ENCODE measurements at regions not wholly inside any gene's neighbourhood (a gene's known extent, or its start where the extent isn't known, plus 50 kb on each side); places are given as distances from the start of the nearest gene placed in this dataset.

DNA sequence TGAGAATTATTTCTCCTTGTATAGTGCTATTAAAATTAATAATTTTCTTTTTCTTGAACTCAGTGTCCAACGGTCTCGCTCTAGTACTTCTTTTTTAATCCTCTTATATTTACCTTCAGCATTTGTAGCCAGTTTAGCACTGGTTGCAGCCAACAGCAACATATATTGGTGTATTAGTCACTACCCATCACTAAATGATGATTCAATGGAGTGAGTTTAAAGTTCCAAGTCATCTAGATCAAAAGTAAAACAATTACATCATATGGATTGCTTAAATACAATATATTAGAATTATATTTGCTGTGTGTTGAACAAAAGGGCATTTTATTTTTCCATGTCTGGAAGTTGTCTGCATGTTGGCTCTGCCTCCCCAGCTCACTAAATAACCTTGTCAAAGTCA, 591.8 kb downstream of the ADGRL2 start:
- Histone ChIP-seq H3K9me3 (ENCODE audit: low read depth) (no peaks in the 10 kb centered on the region), H3K79me2 (ENCODE audit: low read depth) (no peaks in the 10 kb centered on the region), H3K27me3 (no peaks in the 10 kb centered on the region), H4K20me1 (ENCODE audit: low read depth) (no peaks in the 10 kb centered on the region), H3K9ac (no peak overlapping the region), H3K4me1 (peaks cover 57% of the 10 kb centered on the region), H3F3A (ENCODE audit: low read depth) (peaks cover 14% of the 10 kb centered on the region), H3K4me2 (no peak overlapping the region), H2AFZ (replicated peaks) (no peak overlapping the region), H3K27ac (no peak overlapping the region), H3K4me3 (no peak overlapping the region), H3K36me3 (no peaks in the 10 kb centered on the region)
- H3K4me1 Mint-ChIP-seq, result peaks cover 14% of the 10 kb centered on the region
- DNase-seq (ENCODE audit: low spot score), result no peak
- TF ChIP-seq, protein P1, sequence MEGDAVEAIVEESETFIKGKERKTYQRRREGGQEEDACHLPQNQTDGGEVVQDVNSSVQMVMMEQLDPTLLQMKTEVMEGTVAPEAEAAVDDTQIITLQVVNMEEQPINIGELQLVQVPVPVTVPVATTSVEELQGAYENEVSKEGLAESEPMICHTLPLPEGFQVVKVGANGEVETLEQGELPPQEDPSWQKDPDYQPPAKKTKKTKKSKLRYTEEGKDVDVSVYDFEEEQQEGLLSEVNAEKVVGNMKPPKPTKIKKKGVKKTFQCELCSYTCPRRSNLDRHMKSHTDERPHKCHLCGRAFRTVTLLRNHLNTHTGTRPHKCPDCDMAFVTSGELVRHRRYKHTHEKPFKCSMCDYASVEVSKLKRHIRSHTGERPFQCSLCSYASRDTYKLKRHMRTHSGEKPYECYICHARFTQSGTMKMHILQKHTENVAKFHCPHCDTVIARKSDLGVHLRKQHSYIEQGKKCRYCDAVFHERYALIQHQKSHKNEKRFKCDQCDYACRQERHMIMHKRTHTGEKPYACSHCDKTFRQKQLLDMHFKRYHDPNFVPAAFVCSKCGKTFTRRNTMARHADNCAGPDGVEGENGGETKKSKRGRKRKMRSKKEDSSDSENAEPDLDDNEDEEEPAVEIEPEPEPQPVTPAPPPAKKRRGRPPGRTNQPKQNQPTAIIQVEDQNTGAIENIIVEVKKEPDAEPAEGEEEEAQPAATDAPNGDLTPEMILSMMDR (IDR thresholded peaks at IDR 0.05), result no peak
- TF ChIP-seq EZH2 (IDR thresholded peaks at IDR 0.05) (no peak), EZH2phosphoT487 (IDR thresholded peaks at IDR 0.05) (no peak)
- no peak overlapping the region for H3K27ac Mint-ChIP-seq
- peaks cover 2% of the 10 kb centered on the region for H3K27me3 Mint-ChIP-seq (ENCODE audit: insufficient read depth, low read depth)
- H3K9me3 Mint-ChIP-seq, result no peaks in the 10 kb centered on the region
- H3K4me3 Mint-ChIP-seq, result no peak overlapping the region
- H3K36me3 Mint-ChIP-seq, result no peaks in the 10 kb centered on the region

DNA sequence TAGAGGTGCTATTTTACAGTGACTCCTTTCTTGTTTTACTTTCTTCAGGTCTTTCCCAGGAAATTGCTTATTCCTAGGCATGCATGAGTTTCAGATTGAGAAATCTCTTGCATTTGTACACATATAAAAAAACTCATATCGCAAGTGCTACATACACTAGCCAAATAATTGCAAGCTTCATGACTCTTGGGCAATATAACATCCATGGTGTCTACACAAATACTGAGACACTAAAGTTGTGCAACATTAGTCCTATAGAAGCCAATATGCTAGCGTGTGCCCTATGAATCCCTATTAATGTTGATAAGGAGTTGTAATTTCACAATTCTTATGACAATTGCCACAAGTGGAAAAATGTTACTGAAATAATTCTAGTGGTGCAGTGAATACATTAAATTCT, 591.0 kb downstream of the ADGRL2 start:
- H3K9me3 Mint-ChIP-seq, result no peaks in the 10 kb centered on the region
- no peaks in the 10 kb centered on the region for H3K36me3 ChIP-seq
- TF ChIP-seq EZH2phosphoT487 (IDR thresholded peaks at IDR 0.05) (no peak), EZH2 (IDR thresholded peaks at IDR 0.05) (no peak)
- TF ChIP-seq, protein P1 (IDR thresholded peaks at IDR 0.05), result no peak

DNA sequence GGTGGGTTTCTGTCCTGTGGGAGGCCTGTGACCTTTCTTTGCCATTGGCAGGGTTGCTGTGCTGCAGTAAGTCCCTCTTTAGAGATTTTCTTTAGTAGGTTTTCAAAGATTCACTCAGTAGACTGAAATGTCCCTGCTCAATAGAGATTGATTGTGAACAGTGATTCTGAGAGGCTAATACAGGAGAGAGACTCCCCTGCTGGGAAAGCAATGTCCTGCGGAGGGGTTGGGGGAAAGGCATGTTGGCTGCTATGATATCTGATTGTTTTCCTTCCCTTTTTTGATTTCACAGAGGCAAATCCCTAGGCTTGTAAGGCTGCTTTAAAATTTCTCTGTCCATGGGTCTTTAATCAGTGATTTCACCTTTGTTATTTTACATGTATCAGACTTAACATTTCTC, 589.9 kb downstream of the ADGRL2 start:
- Mint-ChIP-seq H3K4me3 (no peak overlapping the region), H3K36me3 (no peaks in the 10 kb centered on the region), H3K9me3 (no peaks in the 10 kb centered on the region), H3K4me1 (peaks cover 16% of the 10 kb centered on the region), H3K27me3 (ENCODE audit: insufficient read depth, low read depth) (no peaks in the 10 kb centered on the region), H3K27ac (peak overlapping the region; percentile 10)
- H3K4me1 ChIP-seq, result peaks cover 62% of the 10 kb centered on the region
- H3K4me3 ChIP-seq, result no peak overlapping the region
- H2AFZ ChIP-seq (replicated peaks), result no peak overlapping the region
- H3K9me3 ChIP-seq (ENCODE audit: low read depth), result no peaks in the 10 kb centered on the region
- no peaks in the 10 kb centered on the region for H3K79me2 ChIP-seq (ENCODE audit: low read depth)
- TF ChIP-seq EZH2 (IDR thresholded peaks at IDR 0.05), result no peak
- TF ChIP-seq, protein P1 (IDR thresholded peaks at IDR 0.05), result no peak
- no peak for TF ChIP-seq EZH2phosphoT487 (IDR thresholded peaks at IDR 0.05)
- H3K4me2 ChIP-seq, result peak overlapping the region; percentile 44
- peaks cover 14% of the 10 kb centered on the region for H3F3A ChIP-seq (ENCODE audit: low read depth)
- H3K27me3 ChIP-seq, result no peaks in the 10 kb centered on the region
- H4K20me1 ChIP-seq (ENCODE audit: low read depth), result no peaks in the 10 kb centered on the region
- no peaks in the 10 kb centered on the region for H3K36me3 ChIP-seq
- H3K27ac ChIP-seq, result peak overlapping the region; percentile 51
- DNase-seq (ENCODE audit: low spot score), result peak; percentile 66
- H3K9ac ChIP-seq, result no peak overlapping the region

More for the DNA sequence above, 591.0 kb downstream of the ADGRL2 start:
- no peak overlapping the region for H3K4me2 ChIP-seq
- no peaks in the 10 kb centered on the region for H3K79me2 ChIP-seq (ENCODE audit: low read depth)
- DNase-seq (ENCODE audit: low spot score), result no peak
- H3K27ac ChIP-seq, result no peak overlapping the region
- peaks cover under 1% of the 10 kb centered on the region for H3K27me3 Mint-ChIP-seq (ENCODE audit: insufficient read depth, low read depth)
- peaks cover 16% of the 10 kb centered on the region for H3K4me1 Mint-ChIP-seq
- H3K9me3 ChIP-seq (ENCODE audit: low read depth), result no peaks in the 10 kb centered on the region
- H4K20me1 ChIP-seq (ENCODE audit: low read depth), result no peaks in the 10 kb centered on the region
- H3K4me1 ChIP-seq, result peaks cover 62% of the 10 kb centered on the region
- no peaks in the 10 kb centered on the region for H3K27me3 ChIP-seq
- no peak overlapping the region for H3K9ac ChIP-seq
- peaks cover 14% of the 10 kb centered on the region for H3F3A ChIP-seq (ENCODE audit: low read depth)
- no peaks in the 10 kb centered on the region for H3K36me3 Mint-ChIP-seq
- no peak overlapping the region for H3K4me3 Mint-ChIP-seq
- no peak overlapping the region for H2AFZ ChIP-seq (replicated peaks)
- no peak overlapping the region for H3K4me3 ChIP-seq
- H3K27ac Mint-ChIP-seq, result no peak overlapping the region
